LNCAP (cell line): ENCODE measurements at regions not wholly inside any gene's neighbourhood (a gene's known extent, or its start where the extent isn't known, plus 50 kb on each side); places are given as distances from the start of the nearest gene placed in this dataset.

ENCODE experiments used
- CTCF ChIP-seq: fragments of 450-650 bp; IDR thresholded peaks from 2 replicates; pipeline ENCODE4 v1.5.1; 2017; ENCODE audit warnings: mild to moderate bottlenecking

GRCh38 chrX:45900766-45901615, 644.2 kb downstream of the ZNF674 start:
- TF ChIP-seq CTCF = no peak

DNA sequence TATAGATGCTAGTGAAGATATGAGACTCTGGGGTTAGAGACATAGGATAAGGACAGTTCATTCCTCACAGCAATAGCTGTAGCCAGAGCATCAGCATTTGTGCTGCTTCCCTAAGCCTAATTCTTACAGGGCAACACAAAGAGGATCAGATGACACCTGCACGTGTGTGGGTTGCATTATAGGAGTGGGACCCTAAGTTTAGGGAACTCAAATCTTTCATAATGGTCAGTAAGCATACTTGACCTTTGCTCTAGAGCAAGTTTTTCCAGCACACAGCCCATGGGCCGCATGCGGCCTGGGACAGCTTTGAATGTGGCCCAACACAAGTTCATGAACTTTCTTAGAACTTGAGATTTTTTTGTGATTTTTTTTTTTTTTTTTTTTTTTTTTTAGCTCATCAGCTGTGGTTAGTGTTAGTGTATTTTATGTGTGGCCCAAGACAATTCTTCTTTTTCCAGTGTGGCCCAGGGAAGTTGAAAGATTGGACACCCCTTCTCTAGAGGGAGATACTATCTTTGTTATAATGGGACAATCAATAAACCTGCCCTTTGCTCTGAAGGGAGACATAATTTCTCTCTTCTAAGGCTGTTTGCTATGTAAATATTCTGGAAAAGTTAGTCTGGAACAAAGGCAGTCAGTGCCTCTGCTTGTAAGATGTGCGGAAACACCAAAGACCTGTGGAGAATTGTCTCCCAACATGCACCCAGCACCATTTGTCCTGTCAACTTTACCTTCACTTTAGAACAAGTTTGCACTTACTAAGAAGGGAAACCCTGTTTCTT, 650.2 kb downstream of the ZNF674 start:
- no peak for TF ChIP-seq CTCF

GRCh38 chrX:45889471-45889870, 655.8 kb downstream of the ZNF674 start:
- no peak for TF ChIP-seq CTCF

DNA sequence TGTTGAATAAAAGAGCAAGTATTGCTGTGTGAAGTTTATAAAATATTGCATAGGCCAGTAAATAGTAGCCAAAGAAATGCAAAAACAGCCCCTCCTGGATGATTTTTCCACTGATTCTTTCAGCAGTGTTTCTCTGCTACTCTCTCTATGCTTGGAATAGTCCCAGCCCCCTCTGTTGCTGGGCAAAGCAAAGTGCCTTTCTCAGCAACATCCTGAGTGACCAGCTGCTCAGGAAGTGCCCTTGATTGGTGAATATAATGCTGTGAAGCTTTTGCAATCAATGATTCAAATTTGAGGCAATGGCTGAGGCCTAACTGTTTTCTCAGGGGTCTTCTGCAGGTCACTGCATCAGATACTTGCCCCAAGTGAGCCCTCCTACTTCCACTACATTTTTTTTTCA, 656.7 kb downstream of the ZNF674 start:
- TF ChIP-seq CTCF = no peak

GRCh38 chrX:45885931-45886330, 659.3 kb downstream of the ZNF674 start:
- TF ChIP-seq CTCF = no peak

DNA sequence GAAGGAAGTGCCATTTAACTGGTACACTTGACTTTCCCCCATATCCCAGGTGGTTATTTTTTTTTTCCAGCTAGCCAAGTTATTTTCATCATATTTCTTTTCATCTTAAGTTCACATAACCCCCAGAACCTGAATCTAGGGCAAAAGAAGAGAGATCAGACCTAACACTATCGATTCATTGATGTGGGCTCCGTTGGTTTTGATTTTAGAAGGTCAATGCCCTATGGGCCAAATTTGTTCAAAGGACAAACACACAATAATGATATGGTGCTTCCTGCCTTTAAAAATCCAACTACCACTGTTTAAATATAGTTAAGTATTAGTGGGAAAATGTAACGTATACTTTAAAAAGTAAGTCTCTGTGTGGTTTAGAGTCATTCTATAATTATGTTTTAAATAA, 665.7 kb downstream of the ZNF674 start:
- TF ChIP-seq CTCF = no peak

GRCh38 chrX:45876206-45876605, 669.0 kb downstream of the ZNF674 start:
- no peak for TF ChIP-seq CTCF
